ENCODE measurements at regions not wholly inside any gene's neighbourhood (a gene's known extent, or its start where the extent isn't known, plus 50 kb on each side); places are given as distances from the start of the nearest gene placed in this dataset.

GRCh38 chr7:121504482-121504881 is 108.4 kb upstream of the FAM3C start:
- no peak for TF ChIP-seq CTCF (IDR thresholded peaks at IDR 0.05)
- no peak for TF ChIP-seq POLR2A (IDR thresholded peaks at IDR 0.05)

Measured in breast epithelium (tissue), 3 donors.